Ascending aorta (tissue), 2 donors: ENCODE measurements at regions not wholly inside any gene's neighbourhood (a gene's known extent, or its start where the extent isn't known, plus 50 kb on each side); places are given as distances from the start of the nearest gene placed in this dataset.

Experiments used
- DNase-seq, 2 donors: peaks; one replicate each; pipeline ENCODE4 v3.0.0-alpha.2; 2019; ENCODE audit warnings: low spot score in 2 of 2
- H3K27ac ChIP-seq, 2 donors: fragments of 200-600 bp; sonication (generic); one replicate each; pipeline ENCODE4 v1.5.1; 2016 to 2017; ENCODE audit warnings: mild to moderate bottlenecking in 1 of 2
- H3K27me3 ChIP-seq: fragments of 200-600 bp; sonication (generic); one replicate; pipeline ENCODE4 v1.5.1; 2017
- H3K36me3 ChIP-seq, 2 donors: fragments of 200-600 bp; sonication (generic); one replicate each; pipeline ENCODE4 v1.5.1; 2016
- H3K4me1 ChIP-seq, 2 donors: fragments of 200-600 bp; sonication (generic); one replicate each; pipeline ENCODE4 v1.5.1; 2016 to 2017; ENCODE audit warnings: mild to moderate bottlenecking in 1 of 2
- H3K4me3 ChIP-seq, 2 donors: fragments of 200-600 bp; sonication (generic); one replicate each; pipeline ENCODE4 v1.5.1; 2016 to 2017; ENCODE audit warnings: mild to moderate bottlenecking in 1 of 2
- H3K9me3 ChIP-seq, 2 donors: fragments of 200-600 bp; sonication (generic); one replicate each; pipeline ENCODE4 v1.5.1; 2016
- intact Hi-C: fragments of 100-400 bp; cut with DNase I; formaldehyde crosslinking; loops from one replicate; pipeline ENCODE4 v1.15.1; 2023
- TF ChIP-seq, protein P1 (sequence below), 3 experiments: fragments of 200-600 bp in 2 of 3; fragments of 450-650 bp in 1 of 3; sonication (generic) in 2 of 3; IDR thresholded peaks; one replicate each; pipeline ENCODE4 v1.5.1; 2016 to 2019; ENCODE audit warnings: antibody characterized with exemption in 3 of 3, mild to moderate bottlenecking in 1 of 3, moderate library complexity in 1 of 3

- Histone ChIP-seq H3K4me1 (no peaks in the 10 kb centered on the region), H3K36me3 (no peaks in the 10 kb centered on the region), H3K27ac (no peak overlapping the region), H3K27me3 (no peaks in the 10 kb centered on the region), H3K9me3 (no peaks in the 10 kb centered on the region), H3K4me3 (no peak overlapping the region)
- DNase-seq: no peak
- intact Hi-C loops: no loop called here
- TF ChIP-seq, protein P1, sequence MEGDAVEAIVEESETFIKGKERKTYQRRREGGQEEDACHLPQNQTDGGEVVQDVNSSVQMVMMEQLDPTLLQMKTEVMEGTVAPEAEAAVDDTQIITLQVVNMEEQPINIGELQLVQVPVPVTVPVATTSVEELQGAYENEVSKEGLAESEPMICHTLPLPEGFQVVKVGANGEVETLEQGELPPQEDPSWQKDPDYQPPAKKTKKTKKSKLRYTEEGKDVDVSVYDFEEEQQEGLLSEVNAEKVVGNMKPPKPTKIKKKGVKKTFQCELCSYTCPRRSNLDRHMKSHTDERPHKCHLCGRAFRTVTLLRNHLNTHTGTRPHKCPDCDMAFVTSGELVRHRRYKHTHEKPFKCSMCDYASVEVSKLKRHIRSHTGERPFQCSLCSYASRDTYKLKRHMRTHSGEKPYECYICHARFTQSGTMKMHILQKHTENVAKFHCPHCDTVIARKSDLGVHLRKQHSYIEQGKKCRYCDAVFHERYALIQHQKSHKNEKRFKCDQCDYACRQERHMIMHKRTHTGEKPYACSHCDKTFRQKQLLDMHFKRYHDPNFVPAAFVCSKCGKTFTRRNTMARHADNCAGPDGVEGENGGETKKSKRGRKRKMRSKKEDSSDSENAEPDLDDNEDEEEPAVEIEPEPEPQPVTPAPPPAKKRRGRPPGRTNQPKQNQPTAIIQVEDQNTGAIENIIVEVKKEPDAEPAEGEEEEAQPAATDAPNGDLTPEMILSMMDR (IDR thresholded peaks at IDR 0.05): no peak
These were observed 820.8 kb downstream of the BRINP3 start for GRCh38 chr1:189656628-189657530.

DNA sequence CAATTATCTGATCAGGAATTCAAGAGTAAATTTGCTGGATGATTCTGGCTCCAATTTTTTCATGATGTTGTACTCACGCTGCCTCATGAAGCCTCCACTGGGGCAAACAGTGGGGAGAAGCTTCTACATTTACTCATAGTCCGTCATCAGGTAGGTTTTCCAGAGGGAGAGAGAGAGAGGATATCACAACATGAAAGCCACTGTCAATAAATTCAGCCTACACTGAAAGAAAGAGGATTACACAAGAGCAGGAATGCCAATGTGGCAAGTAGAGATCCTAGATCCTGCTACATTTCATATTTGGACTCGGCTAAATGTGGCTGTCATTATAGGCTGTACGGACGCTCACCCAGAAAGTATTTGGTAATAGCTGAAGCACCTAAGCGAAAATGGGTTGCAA is 819.9 kb downstream of the BRINP3 start:
- no peak for DNase-seq
- Histone ChIP-seq H3K36me3 (no peaks in the 10 kb centered on the region), H3K4me3 (no peak overlapping the region), H3K4me1 (no peaks in the 10 kb centered on the region), H3K27ac (no peak overlapping the region), H3K27me3 (no peaks in the 10 kb centered on the region), H3K9me3 (no peaks in the 10 kb centered on the region)
- TF ChIP-seq, protein P1 (IDR thresholded peaks at IDR 0.05): no peak
- intact Hi-C loops: no loop called here

DNA sequence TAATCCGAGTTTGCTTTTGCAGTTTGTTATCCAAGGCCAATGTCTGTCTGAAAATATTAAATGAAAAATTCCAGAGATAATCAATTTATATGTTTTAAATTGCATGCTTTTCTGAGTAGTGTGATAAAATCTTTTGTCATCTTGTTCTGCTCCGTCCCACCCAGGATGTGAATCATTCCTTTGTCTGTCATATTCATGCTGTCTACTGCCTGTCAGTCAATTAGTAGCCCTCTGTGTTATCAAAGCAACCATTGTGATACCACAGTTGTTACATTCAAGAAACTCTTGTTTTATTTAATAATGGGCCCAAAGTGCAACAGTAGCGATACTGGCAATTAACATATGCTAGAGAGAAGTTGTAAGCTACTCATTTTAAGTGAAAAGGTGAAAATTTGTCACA is 819.3 kb downstream of the BRINP3 start:
- Histone ChIP-seq H3K27ac (no peak overlapping the region), H3K4me3 (no peak overlapping the region), H3K4me1 (no peaks in the 10 kb centered on the region), H3K36me3 (no peaks in the 10 kb centered on the region), H3K9me3 (no peaks in the 10 kb centered on the region), H3K27me3 (no peaks in the 10 kb centered on the region)
- TF ChIP-seq, protein P1 (IDR thresholded peaks at IDR 0.05): no peak
- intact Hi-C loops: no loop called here
- DNase-seq: no peak

DNA sequence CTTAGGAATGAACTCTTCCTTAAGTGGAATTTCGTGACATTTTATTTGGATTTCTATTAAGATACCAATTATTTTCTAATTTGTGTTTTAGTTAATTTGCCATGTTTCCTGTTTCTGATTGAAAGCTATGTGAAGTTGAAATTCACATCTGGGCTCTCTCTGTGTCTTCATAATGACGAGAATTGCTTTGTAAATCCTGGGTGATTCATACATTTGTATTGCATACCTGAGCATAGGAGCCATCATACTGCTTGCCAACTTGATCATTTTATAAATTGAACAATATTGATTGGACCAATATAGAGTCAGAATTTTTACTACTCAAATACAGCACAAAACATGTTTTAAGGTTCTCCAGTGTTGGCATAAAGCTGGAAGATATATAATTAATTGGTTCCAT is 817.9 kb downstream of the BRINP3 start:
- no peak for DNase-seq
- Histone ChIP-seq H3K27me3 (no peaks in the 10 kb centered on the region), H3K4me1 (no peaks in the 10 kb centered on the region), H3K36me3 (no peaks in the 10 kb centered on the region), H3K27ac (no peak overlapping the region), H3K9me3 (no peaks in the 10 kb centered on the region), H3K4me3 (no peak overlapping the region)
- intact Hi-C loops: no loop called here
- TF ChIP-seq, protein P1 (IDR thresholded peaks at IDR 0.05): no peak

DNA sequence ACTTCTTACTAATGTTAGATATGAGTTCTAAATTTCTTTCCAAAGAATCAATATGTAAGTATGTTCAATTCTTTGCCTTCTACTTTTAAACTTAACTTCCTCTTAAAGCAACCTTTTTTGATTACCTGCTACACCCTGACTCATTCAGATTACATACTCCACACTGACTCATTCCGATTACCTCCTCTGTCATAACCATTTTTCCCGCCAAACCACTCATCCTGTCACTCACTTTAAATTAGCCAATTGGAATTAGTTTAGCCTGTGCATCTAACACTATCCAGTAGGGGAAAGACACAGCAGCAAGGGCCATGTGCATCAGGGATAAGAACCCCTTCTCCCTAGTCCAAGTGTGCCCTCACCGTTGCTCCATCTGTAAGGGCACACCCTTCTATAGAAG is 815.5 kb downstream of the BRINP3 start:
- no peak overlapping the region for H3K4me3 ChIP-seq
- intact Hi-C loops: no loop called here
- no peak overlapping the region for H3K27ac ChIP-seq
- no peaks in the 10 kb centered on the region for H3K27me3 ChIP-seq
- H3K4me1 ChIP-seq: no peaks in the 10 kb centered on the region
- H3K36me3 ChIP-seq: no peaks in the 10 kb centered on the region
- TF ChIP-seq, protein P1 (IDR thresholded peaks at IDR 0.05): no peak
- H3K9me3 ChIP-seq: no peaks in the 10 kb centered on the region
- no peak for DNase-seq
